ENCODE measurements at regions not wholly inside any gene's neighbourhood (a gene's known extent, or its start where the extent isn't known, plus 50 kb on each side); places are given as distances from the start of the nearest gene placed in this dataset.

DNA sequence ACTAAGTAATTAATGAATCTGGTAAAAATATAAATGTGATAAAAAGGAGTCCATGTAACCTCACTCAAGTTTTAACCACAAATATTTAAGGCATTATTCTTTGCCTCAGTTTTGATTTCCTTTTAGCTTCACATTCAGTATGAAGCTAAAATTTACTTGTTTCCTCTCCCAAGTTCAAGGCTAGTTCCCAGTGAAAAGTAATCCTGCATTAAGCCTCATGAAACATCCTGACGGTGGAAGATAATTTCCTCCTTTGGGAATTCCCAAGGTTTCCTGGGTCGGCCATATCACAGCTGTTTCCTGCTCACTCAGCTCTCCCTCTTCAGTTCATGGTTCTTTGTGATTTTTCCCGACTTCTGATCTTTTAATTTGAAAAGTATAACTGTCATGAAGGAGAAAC is 1256.8 kb upstream of the FLRT2 start:
- TF ChIP-seq, protein P1, sequence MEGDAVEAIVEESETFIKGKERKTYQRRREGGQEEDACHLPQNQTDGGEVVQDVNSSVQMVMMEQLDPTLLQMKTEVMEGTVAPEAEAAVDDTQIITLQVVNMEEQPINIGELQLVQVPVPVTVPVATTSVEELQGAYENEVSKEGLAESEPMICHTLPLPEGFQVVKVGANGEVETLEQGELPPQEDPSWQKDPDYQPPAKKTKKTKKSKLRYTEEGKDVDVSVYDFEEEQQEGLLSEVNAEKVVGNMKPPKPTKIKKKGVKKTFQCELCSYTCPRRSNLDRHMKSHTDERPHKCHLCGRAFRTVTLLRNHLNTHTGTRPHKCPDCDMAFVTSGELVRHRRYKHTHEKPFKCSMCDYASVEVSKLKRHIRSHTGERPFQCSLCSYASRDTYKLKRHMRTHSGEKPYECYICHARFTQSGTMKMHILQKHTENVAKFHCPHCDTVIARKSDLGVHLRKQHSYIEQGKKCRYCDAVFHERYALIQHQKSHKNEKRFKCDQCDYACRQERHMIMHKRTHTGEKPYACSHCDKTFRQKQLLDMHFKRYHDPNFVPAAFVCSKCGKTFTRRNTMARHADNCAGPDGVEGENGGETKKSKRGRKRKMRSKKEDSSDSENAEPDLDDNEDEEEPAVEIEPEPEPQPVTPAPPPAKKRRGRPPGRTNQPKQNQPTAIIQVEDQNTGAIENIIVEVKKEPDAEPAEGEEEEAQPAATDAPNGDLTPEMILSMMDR (IDR thresholded peaks at IDR 0.05; ENCODE audit: low read depth, low read length) = no peak
- TF ChIP-seq POLR2A (IDR thresholded peaks at IDR 0.05; ENCODE audit: extremely low read depth, insufficient read length) = no peak

Data from NB4 (cell line).